Colonic mucosa (tissue), 4 donors: ENCODE measurements at regions not wholly inside any gene's neighbourhood (a gene's known extent, or its start where the extent isn't known, plus 50 kb on each side); places are given as distances from the start of the nearest gene placed in this dataset.
"Not testable (repeated sequence)": the region's sequence is repeated elsewhere in the genome, so short reads cannot be mapped to it uniquely, and the experiment has no call there.

Experiments used
- DNase-seq: peaks from one replicate; pipeline ENCODE4 v3.0.0-alpha.2; 2020
- H3K27ac ChIP-seq: fragments of 200-600 bp; one replicate; pipeline ENCODE4 v1.8.0; 2021
- H3K27me3 ChIP-seq: fragments of 200-600 bp; one replicate; pipeline ENCODE4 v1.8.0; 2021
- H3K36me3 ChIP-seq: fragments of 200-600 bp; one replicate; pipeline ENCODE4 v1.8.0; 2021
- H3K4me1 ChIP-seq: fragments of 200-600 bp; one replicate; pipeline ENCODE4 v1.8.0; 2021; ENCODE audit warnings: mild to moderate bottlenecking
- H3K4me3 ChIP-seq: fragments of 200-600 bp; one replicate; pipeline ENCODE4 v1.8.0; 2021
- H3K9ac ChIP-seq, 2 donors: one replicate each; pipeline ENCODE4 v1.7.0; 2013; ENCODE audit warnings: control low read depth in 2 of 2, low read depth in 2 of 2, low read length in 2 of 2
- H3K9me3 ChIP-seq: fragments of 200-600 bp; one replicate; pipeline ENCODE4 v1.8.0; 2021
- CTCF ChIP-seq: fragments of 200-600 bp; IDR thresholded peaks from one replicate; pipeline ENCODE4 v1.8.0; 2022; ENCODE audit warnings: antibody characterized with exemption, mild to moderate bottlenecking
- intact Hi-C: fragments of 100-400 bp; cut with DNase I; formaldehyde crosslinking; loops from one replicate; pipeline ENCODE4 v1.14.1; 2022
- donor health status: healthy.
- donor health status: DM: no; HTN: no; CAD: no.
- donor health status: DM: no; HTN: no; CAD: no.

DNA sequence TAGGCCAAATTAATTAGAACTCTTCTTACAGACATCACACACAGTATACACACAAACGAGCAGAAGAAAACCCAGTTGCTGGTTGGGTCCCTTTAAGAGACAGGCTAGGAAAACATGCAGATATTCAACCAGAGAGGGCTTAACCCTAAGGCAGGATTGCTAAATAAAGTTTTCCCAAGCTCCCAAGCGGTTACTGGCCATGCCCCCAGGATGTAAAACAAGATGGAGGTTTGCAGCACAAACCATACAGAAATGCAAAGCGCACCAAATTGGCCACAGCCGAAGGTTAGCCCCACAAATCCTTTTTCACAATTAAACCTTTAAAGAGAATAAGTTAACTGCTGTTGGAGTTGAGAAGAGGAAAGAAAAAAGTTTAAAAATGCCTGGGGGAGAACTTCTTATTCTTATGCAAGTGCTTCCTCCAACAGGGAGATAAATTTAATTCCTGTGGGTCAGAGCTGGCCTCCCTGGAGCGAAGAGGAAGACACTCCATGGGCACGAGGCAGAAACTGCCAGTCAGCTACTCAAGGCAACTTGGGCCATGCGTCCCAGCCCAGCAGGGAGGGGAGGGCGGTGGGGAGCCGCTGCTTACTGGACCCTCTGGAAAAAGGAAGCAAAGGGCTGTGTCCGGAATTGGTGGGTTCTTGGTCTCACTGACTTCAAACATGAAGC lies 167.6 kb upstream of the ARSJ start:
- no peak overlapping the region for H3K4me3 ChIP-seq
- no peak for DNase-seq

DNA sequence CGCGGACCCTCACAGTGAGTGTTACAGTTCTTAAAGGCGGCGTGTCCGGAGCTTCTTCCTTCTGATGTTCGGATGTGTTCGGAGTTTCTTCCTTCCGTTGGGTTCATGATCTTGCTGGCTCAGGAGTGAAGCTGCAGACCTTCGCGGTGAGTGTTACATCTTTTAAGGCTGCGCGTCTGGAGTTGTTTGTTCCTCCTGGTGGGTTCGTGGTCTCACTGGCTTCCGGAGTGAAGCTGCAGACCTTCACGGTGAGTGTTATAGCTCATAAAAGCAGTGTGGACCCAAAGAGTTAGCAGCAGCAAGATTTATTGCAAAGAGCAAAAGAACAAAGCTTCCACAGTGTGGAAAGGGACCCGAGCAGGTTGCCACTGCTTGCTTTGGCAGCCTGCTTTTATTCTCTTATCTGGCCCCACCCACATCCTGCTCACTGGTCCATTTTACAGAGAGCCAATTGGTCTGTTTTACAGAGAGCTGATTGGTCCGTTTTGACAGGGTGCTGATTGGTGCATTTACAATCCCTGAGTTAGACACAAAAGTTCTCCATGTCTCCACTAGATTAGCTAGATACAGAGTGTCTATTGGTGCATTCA lies 168.3 kb upstream of the ARSJ start:
- H3K4me3 ChIP-seq, intact Hi-C loops, H3K27me3 ChIP-seq, H3K9ac ChIP-seq, H3K36me3 ChIP-seq, H3K27ac ChIP-seq, H3K4me1 ChIP-seq, H3K9me3 ChIP-seq, DNase-seq: not testable (repeated sequence)

More for the DNA sequence above, 167.6 kb upstream of the ARSJ start:
- intact Hi-C loops: no loop called here
- Histone ChIP-seq H3K27ac (no peak overlapping the region), H3K9me3 (no peaks in the 10 kb centered on the region), H3K4me1 (no peaks in the 10 kb centered on the region), H3K27me3 (no peaks in the 10 kb centered on the region), H3K9ac (no peak overlapping the region), H3K36me3 (no peaks in the 10 kb centered on the region)
- no peak for TF ChIP-seq CTCF

DNA sequence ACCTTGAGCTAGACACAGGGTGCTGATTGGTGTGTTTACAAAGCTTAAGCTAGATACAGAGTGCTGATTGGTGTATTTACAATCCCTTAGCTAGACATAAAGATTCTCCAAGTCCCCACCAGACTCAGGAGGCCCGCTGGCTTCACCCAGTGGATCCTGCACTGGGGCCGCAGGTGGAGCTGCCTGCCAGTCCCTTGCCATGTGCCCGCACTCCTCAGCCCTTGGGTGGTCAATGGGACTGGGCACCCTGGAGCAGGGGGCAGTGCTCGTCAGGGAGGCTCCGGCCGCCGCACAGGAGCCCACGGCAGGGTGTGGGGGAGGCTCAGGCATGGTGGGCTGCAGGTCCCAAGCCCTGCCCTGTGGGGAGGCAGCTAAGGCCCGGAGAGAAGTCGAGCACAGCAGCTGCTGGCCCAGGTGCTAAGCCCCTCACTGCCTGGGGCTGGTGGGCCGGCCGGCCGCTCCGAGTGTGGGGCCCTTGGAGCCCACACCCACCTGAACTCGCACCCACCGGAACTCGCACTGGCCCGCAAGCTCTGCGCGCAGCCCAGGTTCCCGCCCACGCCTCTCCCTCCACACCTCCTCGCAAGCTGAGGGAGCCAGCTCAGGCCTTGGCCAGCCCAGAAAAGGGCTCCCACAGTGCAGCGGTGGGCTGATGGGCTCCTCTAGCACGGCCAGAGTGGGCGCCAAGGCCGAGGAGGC lies 169.1 kb upstream of the ARSJ start:
- H3K36me3 ChIP-seq, H3K27ac ChIP-seq, H3K9me3 ChIP-seq, H3K27me3 ChIP-seq, DNase-seq, H3K9ac ChIP-seq, H3K4me1 ChIP-seq, intact Hi-C loops, H3K4me3 ChIP-seq: not testable (repeated sequence)

- Histone ChIP-seq H3K4me3 (no peak overlapping the region), H3K9me3 (no peaks in the 10 kb centered on the region), H3K27ac (no peak overlapping the region), H3K9ac (no peak overlapping the region), H3K36me3 (no peaks in the 10 kb centered on the region), H3K4me1 (no peaks in the 10 kb centered on the region), H3K27me3 (no peaks in the 10 kb centered on the region)
- intact Hi-C loops: no loop called here
- DNase-seq: no peak
- no peak for TF ChIP-seq CTCF
These were observed 176.9 kb upstream of the ARSJ start for GRCh38 chr4:114156371-114156770.

- no peaks in the 10 kb centered on the region for H3K27me3 ChIP-seq
- no peak for TF ChIP-seq CTCF
- intact Hi-C loops: no loop called here
- H3K4me3 ChIP-seq: no peak overlapping the region
- no peak overlapping the region for H3K27ac ChIP-seq
- no peaks in the 10 kb centered on the region for H3K9me3 ChIP-seq
- no peaks in the 10 kb centered on the region for H3K4me1 ChIP-seq
- no peaks in the 10 kb centered on the region for H3K36me3 ChIP-seq
- no peak for DNase-seq
- no peak overlapping the region for H3K9ac ChIP-seq
These were observed 182.4 kb upstream of the ARSJ start for GRCh38 chr4:114161809-114162208.

DNA sequence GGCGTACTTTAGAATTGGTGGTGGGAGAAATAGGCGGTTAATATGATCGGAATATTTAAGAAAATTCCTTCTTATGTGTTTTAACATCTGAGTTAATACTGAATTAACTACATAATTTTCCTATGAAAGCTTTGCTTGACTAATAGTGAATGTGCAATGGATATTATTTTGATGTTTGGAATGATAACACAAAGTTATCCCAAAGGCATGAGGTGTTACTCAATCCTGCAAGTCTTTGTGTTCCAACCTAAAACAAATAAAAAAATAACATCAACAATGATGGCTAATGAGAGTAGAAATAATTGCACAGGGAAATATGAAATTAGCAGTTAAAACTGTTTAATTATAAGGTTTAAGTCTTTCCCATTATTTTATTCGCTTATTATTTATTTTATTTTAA lies 183.6 kb upstream of the ARSJ start:
- H3K4me3 ChIP-seq: no peak overlapping the region
- H3K27me3 ChIP-seq: no peaks in the 10 kb centered on the region
- intact Hi-C loops: no loop called here
- no peak for TF ChIP-seq CTCF
- H3K9ac ChIP-seq: no peak overlapping the region
- no peaks in the 10 kb centered on the region for H3K9me3 ChIP-seq
- H3K27ac ChIP-seq: no peak overlapping the region
- DNase-seq: no peak
- H3K4me1 ChIP-seq: no peaks in the 10 kb centered on the region
- no peaks in the 10 kb centered on the region for H3K36me3 ChIP-seq
